ENCODE measurements at regions not wholly inside any gene's neighbourhood (a gene's known extent, or its start where the extent isn't known, plus 50 kb on each side); places are given as distances from the start of the nearest gene placed in this dataset.

DNA sequence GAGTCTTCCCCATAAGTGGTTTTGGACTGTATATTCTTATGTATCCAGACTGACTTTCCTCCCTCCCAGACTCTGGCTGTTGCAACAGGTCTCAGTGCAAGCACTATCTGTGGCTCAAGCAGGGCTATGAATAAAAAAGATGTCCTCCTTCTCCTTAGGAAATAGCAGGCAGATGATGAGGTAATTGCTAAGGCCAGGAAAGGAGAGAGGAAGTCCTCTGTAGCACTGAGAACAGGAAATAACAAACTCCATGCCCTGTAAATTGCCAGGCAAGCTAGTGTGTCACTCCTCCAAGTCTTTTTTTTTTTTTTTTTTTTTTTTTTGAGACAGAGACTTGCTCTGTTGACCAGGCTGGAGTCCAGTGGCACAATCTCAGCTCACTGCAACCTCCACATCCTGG is 900.1 kb downstream of the TYW1 start:
- Histone ChIP-seq H2BK120ac (ENCODE audit: low read depth, low read length) (no peak overlapping the region), H3K79me1 (ENCODE audit: low read depth in 1 of 2, low read length in 2 of 2) (no peaks in the 10 kb centered on the region), H2AFZ (replicated peaks; ENCODE audit: low read length, poor library complexity) (no peak overlapping the region), H2BK5ac (ENCODE audit: low read depth, low read length, poor library complexity, severe bottlenecking) (no peak overlapping the region), H3K4me3 (ENCODE audit: insufficient read depth, low read depth, low read length) (no peak overlapping the region), H3K4ac (ENCODE audit: low read depth, low read length) (no peak overlapping the region), H2AK9ac (replicated peaks; ENCODE audit: low read depth, low read length, poor library complexity) (no peak overlapping the region), H3K36me3 (ENCODE audit: control insufficient read depth, insufficient read depth, low read length) (no peaks in the 10 kb centered on the region), H3K9me1 (ENCODE audit: insufficient read depth, low read length) (no peaks in the 10 kb centered on the region), H3K9me3 (ENCODE audit: control insufficient read depth, insufficient read depth, low read length) (peaks cover 19% of the 10 kb centered on the region), H2BK15ac (ENCODE audit: low read depth, low read length) (no peak overlapping the region), H3K4me1 (ENCODE audit: control insufficient read depth, insufficient read depth, low read length) (no peaks in the 10 kb centered on the region), H3K14ac (replicated peaks; ENCODE audit: low read depth, low read length) (no peak overlapping the region), H2BK20ac (ENCODE audit: low read depth, low read length) (no peak overlapping the region), H4K8ac (ENCODE audit: low read depth in 2 of 2, low read length in 2 of 2) (no peak overlapping the region), H3K18ac (ENCODE audit: low read depth, low read length) (no peak overlapping the region), H4K20me1 (ENCODE audit: insufficient read depth, low read length) (no peaks in the 10 kb centered on the region), H3K4me2 (ENCODE audit: low read depth, low read length) (no peak overlapping the region), H3K9ac (ENCODE audit: low read depth, low read length) (no peak overlapping the region), H3K56ac (ENCODE audit: extremely low read depth, insufficient read depth, low read length) (no peak overlapping the region), H3K27me3 (ENCODE audit: control insufficient read depth, insufficient read depth, low read length) (no peaks in the 10 kb centered on the region), H3K27ac (ENCODE audit: insufficient read depth, low read length) (no peak overlapping the region), H4K91ac (ENCODE audit: insufficient read depth, low read depth, low read length) (no peak overlapping the region), H3K23ac (ENCODE audit: low read depth, low read length) (no peak overlapping the region), H2AK5ac (ENCODE audit: low read depth, low read length) (no peak overlapping the region), H4K5ac (ENCODE audit: low read depth, low read length) (no peak overlapping the region)
- DNase-seq: no peak
- ATAC-seq (ENCODE audit: low read depth): no peak
- dilution Hi-C loops (cut with HindIII; ENCODE audit: low sequenced_read_pairs, unreplicated experiment): no loop called here
- ChIA-PET CTCF (no interaction called here), POLR2A (ENCODE audit: unreplicated experiment) (no interaction called here)
- TF ChIP-seq, protein P1, sequence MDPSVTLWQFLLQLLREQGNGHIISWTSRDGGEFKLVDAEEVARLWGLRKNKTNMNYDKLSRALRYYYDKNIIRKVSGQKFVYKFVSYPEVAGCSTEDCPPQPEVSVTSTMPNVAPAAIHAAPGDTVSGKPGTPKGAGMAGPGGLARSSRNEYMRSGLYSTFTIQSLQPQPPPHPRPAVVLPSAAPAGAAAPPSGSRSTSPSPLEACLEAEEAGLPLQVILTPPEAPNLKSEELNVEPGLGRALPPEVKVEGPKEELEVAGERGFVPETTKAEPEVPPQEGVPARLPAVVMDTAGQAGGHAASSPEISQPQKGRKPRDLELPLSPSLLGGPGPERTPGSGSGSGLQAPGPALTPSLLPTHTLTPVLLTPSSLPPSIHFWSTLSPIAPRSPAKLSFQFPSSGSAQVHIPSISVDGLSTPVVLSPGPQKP (IDR thresholded peaks at IDR 0.05; ENCODE audit: borderline replicate concordance, low read depth, low read length): no peak
- TF ChIP-seq CHD1 (IDR thresholded peaks at IDR 0.05; ENCODE audit: low read depth, low read length): no peak
- TF ChIP-seq FOS (IDR thresholded peaks at IDR 0.05; ENCODE audit: low read depth, low read length): no peak
- no peak for TF ChIP-seq RAD21 (IDR thresholded peaks at IDR 0.05; ENCODE audit: low read length)
- no peak for TF ChIP-seq CEBPB (IDR thresholded peaks at IDR 0.05; ENCODE audit: low read depth, low read length)
- TF ChIP-seq, protein P2, sequence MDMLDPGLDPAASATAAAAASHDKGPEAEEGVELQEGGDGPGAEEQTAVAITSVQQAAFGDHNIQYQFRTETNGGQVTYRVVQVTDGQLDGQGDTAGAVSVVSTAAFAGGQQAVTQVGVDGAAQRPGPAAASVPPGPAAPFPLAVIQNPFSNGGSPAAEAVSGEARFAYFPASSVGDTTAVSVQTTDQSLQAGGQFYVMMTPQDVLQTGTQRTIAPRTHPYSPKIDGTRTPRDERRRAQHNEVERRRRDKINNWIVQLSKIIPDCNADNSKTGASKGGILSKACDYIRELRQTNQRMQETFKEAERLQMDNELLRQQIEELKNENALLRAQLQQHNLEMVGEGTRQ (IDR thresholded peaks at IDR 0.05; ENCODE audit: low read depth, low read length): no peak
- TF ChIP-seq POLR2A (IDR thresholded peaks at IDR 0.05; ENCODE audit: low read depth, low read length): no peak
- TF ChIP-seq, protein P3, sequence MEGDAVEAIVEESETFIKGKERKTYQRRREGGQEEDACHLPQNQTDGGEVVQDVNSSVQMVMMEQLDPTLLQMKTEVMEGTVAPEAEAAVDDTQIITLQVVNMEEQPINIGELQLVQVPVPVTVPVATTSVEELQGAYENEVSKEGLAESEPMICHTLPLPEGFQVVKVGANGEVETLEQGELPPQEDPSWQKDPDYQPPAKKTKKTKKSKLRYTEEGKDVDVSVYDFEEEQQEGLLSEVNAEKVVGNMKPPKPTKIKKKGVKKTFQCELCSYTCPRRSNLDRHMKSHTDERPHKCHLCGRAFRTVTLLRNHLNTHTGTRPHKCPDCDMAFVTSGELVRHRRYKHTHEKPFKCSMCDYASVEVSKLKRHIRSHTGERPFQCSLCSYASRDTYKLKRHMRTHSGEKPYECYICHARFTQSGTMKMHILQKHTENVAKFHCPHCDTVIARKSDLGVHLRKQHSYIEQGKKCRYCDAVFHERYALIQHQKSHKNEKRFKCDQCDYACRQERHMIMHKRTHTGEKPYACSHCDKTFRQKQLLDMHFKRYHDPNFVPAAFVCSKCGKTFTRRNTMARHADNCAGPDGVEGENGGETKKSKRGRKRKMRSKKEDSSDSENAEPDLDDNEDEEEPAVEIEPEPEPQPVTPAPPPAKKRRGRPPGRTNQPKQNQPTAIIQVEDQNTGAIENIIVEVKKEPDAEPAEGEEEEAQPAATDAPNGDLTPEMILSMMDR (conservative IDR thresholded peaks at IDR 0.05; ENCODE audit: low read depth, low read length): no peak
- TF ChIP-seq SMC3 (IDR thresholded peaks at IDR 0.05; ENCODE audit: low read depth, low read length): no peak
- TF ChIP-seq RFX5 (IDR thresholded peaks at IDR 0.05; ENCODE audit: low read depth, low read length): no peak
- TF ChIP-seq MXI1 (IDR thresholded peaks at IDR 0.05; ENCODE audit: borderline replicate concordance, low read depth, low read length): no peak
- no peak for TF ChIP-seq MAZ (IDR thresholded peaks at IDR 0.05; ENCODE audit: borderline replicate concordance, low read depth, low read length)
- TF ChIP-seq RCOR1 (IDR thresholded peaks at IDR 0.05; ENCODE audit: insufficient replicate concordance, low read length): no peak
- TF ChIP-seq BHLHE40 (IDR thresholded peaks at IDR 0.05; ENCODE audit: low read depth, low read length): no peak
- no peak for TF ChIP-seq MAFK (IDR thresholded peaks at IDR 0.05; ENCODE audit: low read depth, low read length)
- no peak for TF ChIP-seq NFE2L2 (IDR thresholded peaks at IDR 0.05; ENCODE audit: low read depth, low read length)
- no TSS peak for BruUV-seq (replicated peaks)
- intact Hi-C loops (cut with micrococcal nuclease): no loop called here
- in situ Hi-C loops (cut with MboI; ENCODE audit: low sequenced_read_pairs): no loop called here

Measured in IMR-90 (cell line).